Spleen (tissue), 11 donors: ENCODE measurements at regions not wholly inside any gene's neighbourhood (a gene's known extent, or its start where the extent isn't known, plus 50 kb on each side); places are given as distances from the start of the nearest gene placed in this dataset.

Experiments
- DNase-seq: peaks from one replicate; pipeline ENCODE4 v3.0.0-alpha.2; 2020
- H3K27ac ChIP-seq, 8 donors: fragments of 200-600 bp; sonication (generic) in 7 of 8; 1 replicate in 4 of 8; 2 replicates in 4 of 8; pipeline versions ENCODE4 v1.5.0 to v1.8.0; 2016 to 2021; ENCODE audit warnings: inconsistent platforms in 4 of 8, mild to moderate bottlenecking in 4 of 8, moderate library complexity in 1 of 8
- H3K27me3 ChIP-seq, 7 donors: fragments of 200-600 bp; sonication (generic) in 6 of 7; replicated peaks in 1 of 7; 1 replicate in 4 of 7; 2 replicates in 3 of 7; pipeline versions ENCODE4 v1.5.0 to v1.8.0; 2016 to 2021; ENCODE audit warnings: inconsistent platforms in 3 of 7, mild to moderate bottlenecking in 1 of 7
- H3K36me3 ChIP-seq, 6 donors: fragments of 200-600 bp; sonication (generic) in 5 of 6; 1 replicate in 4 of 6; 2 replicates in 2 of 6; pipeline versions ENCODE4 v1.5.0 to v1.8.0; 2016 to 2021; ENCODE audit warnings: inconsistent platforms in 2 of 6
- H3K4me1 ChIP-seq, 6 donors: fragments of 200-600 bp; sonication (generic) in 5 of 6; 1 replicate in 3 of 6; 2 replicates in 3 of 6; pipeline versions ENCODE4 v1.5.0 to v1.8.0; 2016 to 2021; ENCODE audit warnings: inconsistent platforms in 3 of 6
- H3K4me3 ChIP-seq, 8 donors: fragments of 200-600 bp; sonication (generic) in 7 of 8; 1 replicate in 4 of 8; 2 replicates in 4 of 8; pipeline versions ENCODE4 v1.5.0 to v1.8.0; 2016 to 2021; ENCODE audit warnings: inconsistent platforms in 4 of 8, mild to moderate bottlenecking in 4 of 8, moderate library complexity in 2 of 8
- H3K9me3 ChIP-seq, 8 donors: fragments of 200-600 bp; sonication (generic) in 7 of 8; 1 replicate in 4 of 8; 2 replicates in 4 of 8; pipeline versions ENCODE4 v1.5.0 to v1.8.0; 2016 to 2021; ENCODE audit warnings: inconsistent platforms in 4 of 8
- POLR2A ChIP-seq, 3 donors: fragments of 450-650 bp; IDR thresholded peaks; one replicate each; pipeline ENCODE4 v1.5.1; 2017; ENCODE audit warnings: antibody characterized with exemption in 3 of 3, mild to moderate bottlenecking in 1 of 3
- POLR2AphosphoS5 ChIP-seq, 3 donors: sonication (generic); formaldehyde crosslinking; IDR thresholded peaks; one replicate each; pipeline ENCODE4 v1.5.1; 2017; ENCODE audit warnings: antibody characterized with exemption in 3 of 3
- WGBS, 5 donors: extraction: QIAGEN DNeasy Blood & Tissue Kit in 3 of 5; methylation state at CpG; one replicate each; pipeline versions ENCODE4 v1.1.5 to v1.1.7; 2013 to 2018; 5-methylcytosine and 5-hydroxymethylcytosine counted together
- intact Hi-C: fragments of 100-400 bp; cut with DNase I; formaldehyde crosslinking; loops from one replicate; pipeline ENCODE4 v1.15.0; 2023; ENCODE audit warnings: low total_unique reads
- TF ChIP-seq, protein P1 (sequence below), 11 experiments: fragments of 200-600 bp in 7 of 11; fragments of 450-650 bp in 4 of 11; sonication (generic) in 4 of 11; IDR thresholded peaks in 8 of 11; conservative IDR thresholded peaks in 3 of 11; 1 replicate in 7 of 11; 2 replicates in 4 of 11; pipeline versions ENCODE4 v1.4.0 to v1.8.0; 2016 to 2021; ENCODE audit warnings: antibody characterized with exemption in 11 of 11, inconsistent platforms in 4 of 11, mild to moderate bottlenecking in 1 of 11
- donor health status: healthy with polysubstance abuse.
- donor health status: DM: no; HTN: no; CAD: no; lungs with moderate emphysema.
- donor health status: DM: no; HTN: no; CAD: no.
- donor health status: Bipolar disorder and iron deficiency.
- donor health status: healthy.
- donor health status: DM: no; HTN: no; CAD: no.
- donor health status: DM: yes; HTN: yes; CAD: no.

GRCh38 chr22:27139935-27140511, 482.6 kb downstream of the MIAT start:
- TF ChIP-seq POLR2A (IDR thresholded peaks at IDR 0.05) (no peak), POLR2AphosphoS5 (IDR thresholded peaks at IDR 0.05) (no peak)
- TF ChIP-seq, protein P1, sequence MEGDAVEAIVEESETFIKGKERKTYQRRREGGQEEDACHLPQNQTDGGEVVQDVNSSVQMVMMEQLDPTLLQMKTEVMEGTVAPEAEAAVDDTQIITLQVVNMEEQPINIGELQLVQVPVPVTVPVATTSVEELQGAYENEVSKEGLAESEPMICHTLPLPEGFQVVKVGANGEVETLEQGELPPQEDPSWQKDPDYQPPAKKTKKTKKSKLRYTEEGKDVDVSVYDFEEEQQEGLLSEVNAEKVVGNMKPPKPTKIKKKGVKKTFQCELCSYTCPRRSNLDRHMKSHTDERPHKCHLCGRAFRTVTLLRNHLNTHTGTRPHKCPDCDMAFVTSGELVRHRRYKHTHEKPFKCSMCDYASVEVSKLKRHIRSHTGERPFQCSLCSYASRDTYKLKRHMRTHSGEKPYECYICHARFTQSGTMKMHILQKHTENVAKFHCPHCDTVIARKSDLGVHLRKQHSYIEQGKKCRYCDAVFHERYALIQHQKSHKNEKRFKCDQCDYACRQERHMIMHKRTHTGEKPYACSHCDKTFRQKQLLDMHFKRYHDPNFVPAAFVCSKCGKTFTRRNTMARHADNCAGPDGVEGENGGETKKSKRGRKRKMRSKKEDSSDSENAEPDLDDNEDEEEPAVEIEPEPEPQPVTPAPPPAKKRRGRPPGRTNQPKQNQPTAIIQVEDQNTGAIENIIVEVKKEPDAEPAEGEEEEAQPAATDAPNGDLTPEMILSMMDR (IDR thresholded peaks at IDR 0.05 in 8 of 11, conservative IDR thresholded peaks at IDR 0.05 in 3 of 11), result no peak
- 77 to 84% (median 82%) methylated on average over 6 to 11 of the region's 11 CpGs for WGBS, 5 donors
- Histone ChIP-seq H3K9me3 (peaks cover 0 to 18% (median 7%) of the 10 kb centered on the region in 8 donors), H3K27ac (no peak overlapping the region), H3K27me3 (peaks cover 0 to 23% (median 0%) of the 10 kb centered on the region in 7 donors), H3K4me1 (peaks cover 0 to 4% (median 0%) of the 10 kb centered on the region in 6 donors), H3K36me3 (no peaks in the 10 kb centered on the region), H3K4me3 (no peak overlapping the region)
- no peak for DNase-seq
- intact Hi-C loops, result no loop called here

DNA sequence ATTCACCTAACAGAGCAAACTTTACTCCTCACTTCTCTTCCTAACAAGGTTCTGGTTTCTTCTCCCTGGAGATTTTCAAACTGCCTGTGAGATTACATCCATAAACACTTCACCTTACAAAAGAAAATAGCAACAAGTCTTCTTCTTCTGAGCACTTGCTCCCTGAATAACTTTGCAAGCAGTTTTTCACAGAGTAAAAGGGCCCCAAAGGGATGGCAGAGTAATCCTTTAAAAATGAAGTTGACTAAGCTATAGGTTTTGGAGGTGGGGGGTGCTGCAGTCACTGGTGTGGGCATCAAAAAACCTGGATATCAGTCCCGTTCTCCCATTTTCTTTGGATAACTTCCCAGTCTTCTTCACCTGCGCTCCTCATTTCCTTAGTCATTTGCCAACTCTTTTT, 484.9 kb downstream of the MIAT start:
- no peak overlapping the region for H3K4me3 ChIP-seq
- H3K27ac ChIP-seq, result no peak overlapping the region
- peaks cover 0 to 4% (median 0%) of the 10 kb centered on the region in 8 donors for H3K9me3 ChIP-seq
- no peaks in the 10 kb centered on the region for H3K4me1 ChIP-seq
- H3K27me3 ChIP-seq, result peaks cover 0 to 30% (median 0%) of the 10 kb centered on the region in 7 donors
- TF ChIP-seq, protein P1 (IDR thresholded peaks at IDR 0.05 in 8 of 11, conservative IDR thresholded peaks at IDR 0.05 in 3 of 11), result no peak
- TF ChIP-seq POLR2A (IDR thresholded peaks at IDR 0.05) (no peak), POLR2AphosphoS5 (IDR thresholded peaks at IDR 0.05) (no peak)
- intact Hi-C loops, result no loop called here
- no peak for DNase-seq
- 74 to 84% (median 77%) methylated on average over 2 of the region's 2 CpGs for WGBS, 5 donors
- H3K36me3 ChIP-seq, result no peaks in the 10 kb centered on the region

- H3K9me3 ChIP-seq, result peaks cover 0 to 6% (median 0%) of the 10 kb centered on the region in 8 donors
- H3K36me3 ChIP-seq, result no peaks in the 10 kb centered on the region
- no peak for DNase-seq
- intact Hi-C loops, result no loop called here
- WGBS, 5 donors, result 61 to 72% (median 65%) methylated on average over 2 of the region's 2 CpGs
- no peaks in the 10 kb centered on the region for H3K4me1 ChIP-seq
- no peak overlapping the region for H3K27ac ChIP-seq
- TF ChIP-seq POLR2A (IDR thresholded peaks at IDR 0.05) (no peak), POLR2AphosphoS5 (IDR thresholded peaks at IDR 0.05) (no peak)
- TF ChIP-seq, protein P1 (IDR thresholded peaks at IDR 0.05 in 8 of 11, conservative IDR thresholded peaks at IDR 0.05 in 3 of 11), result no peak
- H3K27me3 ChIP-seq, result peaks cover 0 to 22% (median 0%) of the 10 kb centered on the region in 7 donors
- no peak overlapping the region for H3K4me3 ChIP-seq
Observed at GRCh38 chr22:27144321-27144720, 486.9 kb downstream of the MIAT start.

- Histone ChIP-seq H3K4me3 (no peak overlapping the region), H3K36me3 (no peaks in the 10 kb centered on the region), H3K27me3 (peaks cover 0 to 27% (median 0%) of the 10 kb centered on the region in 7 donors), H3K4me1 (peaks cover 0 to 19% (median 8%) of the 10 kb centered on the region in 6 donors), H3K27ac (no peak overlapping the region), H3K9me3 (peaks cover 0 to 6% (median 0%) of the 10 kb centered on the region in 8 donors)
- TF ChIP-seq POLR2AphosphoS5 (IDR thresholded peaks at IDR 0.05) (no peak), POLR2A (IDR thresholded peaks at IDR 0.05) (no peak)
- TF ChIP-seq, protein P1 (IDR thresholded peaks at IDR 0.05 in 8 of 11, conservative IDR thresholded peaks at IDR 0.05 in 3 of 11), result no peak
- DNase-seq, result no peak
- WGBS, 5 donors, result 61 to 76% (median 64%) methylated on average over 4 of the region's 4 CpGs
- intact Hi-C loops, result no loop called here
Observed at GRCh38 chr22:27146866-27147633, 489.7 kb downstream of the MIAT start.
